ENCODE measurements at regions not wholly inside any gene's neighbourhood (a gene's known extent, or its start where the extent isn't known, plus 50 kb on each side); places are given as distances from the start of the nearest gene placed in this dataset.

DNA sequence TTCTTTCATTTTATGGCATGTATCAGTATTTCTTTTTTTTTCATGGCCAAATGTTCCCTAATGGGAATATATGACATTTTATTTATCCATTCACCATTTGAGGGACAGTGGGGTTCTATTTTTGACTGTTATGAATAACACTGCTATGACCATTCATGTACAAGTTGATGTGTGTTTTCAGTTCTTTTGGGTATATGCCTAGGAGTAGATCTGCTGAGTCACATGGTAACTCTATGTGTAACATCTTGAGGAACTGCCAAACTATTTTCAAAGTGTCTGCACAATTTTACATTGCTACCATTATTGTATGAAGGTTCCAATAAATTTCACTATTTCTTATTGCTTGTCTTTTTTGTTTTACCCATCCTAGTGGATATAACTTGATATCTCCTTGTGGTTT is 223.0 kb downstream of the TANC2 start:
- TF ChIP-seq FOXM1 (IDR thresholded peaks at IDR 0.05; ENCODE audit: borderline replicate concordance) = no peak
- no peak for TF ChIP-seq SUZ12 (IDR thresholded peaks at IDR 0.05)
- no peak for TF ChIP-seq SP1 (IDR thresholded peaks at IDR 0.05)
- TF ChIP-seq CTBP1 (IDR thresholded peaks at IDR 0.05; ENCODE audit: borderline replicate concordance) = no peak
- TF ChIP-seq PKNOX1 (IDR thresholded peaks at IDR 0.05) = no peak
- TF ChIP-seq BHLHE40 (IDR thresholded peaks at IDR 0.05; ENCODE audit: borderline replicate concordance) = no peak
- TF ChIP-seq LEF1 (IDR thresholded peaks at IDR 0.05; ENCODE audit: borderline replicate concordance) = no peak
- no peak for TF ChIP-seq TARDBP (IDR thresholded peaks at IDR 0.05)
- ChIA-PET CTCF (no interaction called here), POLR2A (no interaction called here)
- no peak for DNase-seq (ENCODE audit: extremely low spot score)

GRCh38 chr17:63189930-63190329 is 223.9 kb downstream of the TANC2 start:
- TF ChIP-seq ELF4 (IDR thresholded peaks at IDR 0.05) = no peak
- no peak for TF ChIP-seq HDGF (IDR thresholded peaks at IDR 0.05; ENCODE audit: borderline replicate concordance)
- no peak for TF ChIP-seq SUZ12 (IDR thresholded peaks at IDR 0.05)
- CTCF ChIA-PET = no interaction called here
- no peak for DNase-seq (ENCODE audit: extremely low spot score)
- POLR2A ChIA-PET = no interaction called here

DNA sequence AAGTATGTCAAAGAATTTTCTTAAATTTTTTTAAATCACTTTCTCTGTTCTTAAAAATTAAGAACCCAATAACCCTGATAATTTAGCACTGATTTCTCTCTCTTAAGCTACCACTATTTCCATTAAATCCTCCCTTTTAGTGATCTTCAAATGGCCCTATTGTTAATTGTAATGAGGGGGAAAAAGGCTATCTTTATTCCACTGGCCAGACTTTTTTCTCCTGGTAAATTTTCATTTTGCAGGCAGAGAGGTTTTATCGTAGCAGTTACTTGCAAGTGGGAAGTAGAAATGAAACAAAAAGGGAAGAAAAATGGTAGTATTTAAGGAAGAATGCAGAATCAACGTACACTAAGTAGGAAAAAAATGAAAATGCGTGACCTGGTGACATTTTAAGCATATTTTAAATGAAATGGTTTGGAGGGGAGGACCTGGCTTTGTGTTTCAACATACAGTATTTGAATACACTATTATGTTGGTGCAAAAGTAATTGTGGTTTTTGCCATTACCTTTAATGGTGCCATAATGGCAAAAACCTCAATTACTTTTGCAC is 224.9 kb downstream of the TANC2 start:
- TF ChIP-seq LEF1 (IDR thresholded peaks at IDR 0.05; ENCODE audit: borderline replicate concordance) (no peak), HDGF (IDR thresholded peaks at IDR 0.05; ENCODE audit: borderline replicate concordance) (no peak), SP1 (IDR thresholded peaks at IDR 0.05) (no peak)
- ChIA-PET CTCF (no interaction called here), POLR2A (no interaction called here)
- no peak for DNase-seq (ENCODE audit: extremely low spot score)

GRCh38 chr17:63191610-63192009 is 225.6 kb downstream of the TANC2 start:
- no peak for TF ChIP-seq ELF4 (IDR thresholded peaks at IDR 0.05)
- TF ChIP-seq FOXM1 (IDR thresholded peaks at IDR 0.05; ENCODE audit: borderline replicate concordance) = no peak
- no peak for TF ChIP-seq FOXA1 (IDR thresholded peaks at IDR 0.05)
- no peak for TF ChIP-seq HDGF (IDR thresholded peaks at IDR 0.05; ENCODE audit: borderline replicate concordance)
- no peak for TF ChIP-seq PKNOX1 (IDR thresholded peaks at IDR 0.05)
- TF ChIP-seq SUZ12 (IDR thresholded peaks at IDR 0.05) = no peak
- TF ChIP-seq LEF1 (IDR thresholded peaks at IDR 0.05; ENCODE audit: borderline replicate concordance) = no peak
- ChIA-PET POLR2A (no interaction called here), CTCF (no interaction called here)
- no peak for DNase-seq (ENCODE audit: extremely low spot score)

DNA sequence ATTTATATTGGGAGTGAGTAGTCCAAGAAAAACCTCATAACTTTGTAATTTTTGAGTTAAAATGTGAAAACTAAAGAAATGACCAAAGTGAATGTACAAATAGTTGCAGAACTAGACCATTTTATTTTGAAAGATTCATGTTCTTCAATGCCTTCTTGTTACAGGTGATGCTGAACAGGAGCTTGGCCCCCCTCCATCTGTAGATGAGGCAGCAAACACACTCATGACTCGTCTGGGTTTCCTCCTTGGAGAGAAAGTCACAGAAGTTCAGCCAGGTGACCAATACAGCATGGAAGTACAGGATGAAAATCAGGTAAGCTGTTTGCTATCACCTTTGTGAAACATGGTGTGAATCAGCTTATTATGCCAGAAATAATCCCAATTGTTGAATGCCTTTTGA is 227.8 kb downstream of the TANC2 start:
- TF ChIP-seq FOXK2 (IDR thresholded peaks at IDR 0.05) (no peak), NFRKB (IDR thresholded peaks at IDR 0.05) (no peak), ARNT (IDR thresholded peaks at IDR 0.05) (no peak), HDGF (IDR thresholded peaks at IDR 0.05; ENCODE audit: borderline replicate concordance) (no peak), ZNF384 (IDR thresholded peaks at IDR 0.05) (no peak), ELF4 (IDR thresholded peaks at IDR 0.05) (no peak), TARDBP (IDR thresholded peaks at IDR 0.05) (no peak), L3MBTL2 (conservative IDR thresholded peaks at IDR 0.05) (no peak), FOXM1 (IDR thresholded peaks at IDR 0.05; ENCODE audit: borderline replicate concordance) (no peak), PKNOX1 (IDR thresholded peaks at IDR 0.05) (no peak), BHLHE40 (IDR thresholded peaks at IDR 0.05; ENCODE audit: borderline replicate concordance) (no peak)
- CTCF ChIA-PET = no interaction called here
- no peak for DNase-seq (ENCODE audit: extremely low spot score)
- POLR2A ChIA-PET = no interaction called here

DNA sequence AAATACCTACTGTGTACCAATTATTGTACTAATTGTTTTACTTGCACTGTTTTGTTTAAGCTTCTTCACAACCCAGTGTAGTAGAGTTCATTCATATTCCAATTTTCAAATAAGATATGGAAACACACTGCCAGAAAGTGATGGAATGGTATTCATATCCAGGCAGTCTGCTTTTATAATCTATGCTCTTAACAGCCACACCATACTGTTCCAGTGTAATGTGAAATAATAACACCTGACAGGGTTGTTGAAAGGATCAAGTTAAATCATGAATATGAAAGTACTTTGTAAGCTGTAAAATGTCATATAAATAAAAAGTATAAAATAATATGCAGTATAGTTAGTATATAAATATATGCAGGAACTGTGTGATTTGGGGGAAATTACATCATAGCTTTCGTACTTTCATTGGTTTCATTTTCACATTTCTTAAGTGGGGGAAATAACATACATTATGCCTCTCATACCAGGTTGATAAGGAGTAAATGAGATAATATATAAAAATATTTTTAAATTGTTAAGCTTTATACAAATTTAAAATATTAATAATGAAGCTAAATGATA is 230.8 kb downstream of the TANC2 start:
- ChIA-PET POLR2A (no interaction called here), CTCF (interaction anchor here (1.3 kb wide), 1 partner anchor 210 kb away, joined by 5 read pairs; no protein-coding TSS in a partner anchor)

GRCh38 chr17:63203652-63204051 is 237.6 kb downstream of the TANC2 start:
- no peak for DNase-seq (ENCODE audit: extremely low spot score)
- TF ChIP-seq CTBP1 (IDR thresholded peaks at IDR 0.05; ENCODE audit: borderline replicate concordance) = no peak
- TF ChIP-seq ELF4 (IDR thresholded peaks at IDR 0.05) = no peak
- TF ChIP-seq PKNOX1 (IDR thresholded peaks at IDR 0.05) = no peak
- no peak for TF ChIP-seq LEF1 (IDR thresholded peaks at IDR 0.05; ENCODE audit: borderline replicate concordance)
- no peak for TF ChIP-seq L3MBTL2 (conservative IDR thresholded peaks at IDR 0.05)
- no peak for TF ChIP-seq HDGF (IDR thresholded peaks at IDR 0.05; ENCODE audit: borderline replicate concordance)
- TF ChIP-seq NFRKB (IDR thresholded peaks at IDR 0.05) = no peak
- no peak for TF ChIP-seq FOXK2 (IDR thresholded peaks at IDR 0.05)
- no peak for TF ChIP-seq BHLHE40 (IDR thresholded peaks at IDR 0.05; ENCODE audit: borderline replicate concordance)
- TF ChIP-seq SUZ12 (IDR thresholded peaks at IDR 0.05) = no peak
- TF ChIP-seq TARDBP (IDR thresholded peaks at IDR 0.05) = no peak
- TF ChIP-seq ARNT (IDR thresholded peaks at IDR 0.05) = no peak
- ChIA-PET CTCF (no interaction called here), POLR2A (no interaction called here)

More for the DNA sequence above, 230.8 kb downstream of the TANC2 start:
- TF ChIP-seq L3MBTL2 (conservative IDR thresholded peaks at IDR 0.05) = no peak
- TF ChIP-seq FOXK2 (IDR thresholded peaks at IDR 0.05) = no peak
- no peak for TF ChIP-seq ZNF384 (IDR thresholded peaks at IDR 0.05)
- no peak for TF ChIP-seq LEF1 (IDR thresholded peaks at IDR 0.05; ENCODE audit: borderline replicate concordance)
- TF ChIP-seq TARDBP (IDR thresholded peaks at IDR 0.05) = no peak
- TF ChIP-seq NFRKB (IDR thresholded peaks at IDR 0.05) = no peak
- TF ChIP-seq SUZ12 (IDR thresholded peaks at IDR 0.05) = no peak
- no peak for TF ChIP-seq ARNT (IDR thresholded peaks at IDR 0.05)
- no peak for TF ChIP-seq CTBP1 (IDR thresholded peaks at IDR 0.05; ENCODE audit: borderline replicate concordance)
- TF ChIP-seq FOXM1 (IDR thresholded peaks at IDR 0.05; ENCODE audit: borderline replicate concordance) = no peak
- TF ChIP-seq ELF4 (IDR thresholded peaks at IDR 0.05) = no peak
- TF ChIP-seq SP1 (IDR thresholded peaks at IDR 0.05) = no peak
- no peak for TF ChIP-seq FOXA1 (IDR thresholded peaks at IDR 0.05)
- no peak for TF ChIP-seq BHLHE40 (IDR thresholded peaks at IDR 0.05; ENCODE audit: borderline replicate concordance)
- no peak for DNase-seq (ENCODE audit: extremely low spot score)

Measured in HEK293T (cell line).